ENCODE measurements at regions not wholly inside any gene's neighbourhood (a gene's known extent, or its start where the extent isn't known, plus 50 kb on each side); places are given as distances from the start of the nearest gene placed in this dataset.
"Not testable (repeated sequence)": the region's sequence is repeated elsewhere in the genome, so short reads cannot be mapped to it uniquely, and the experiment has no call there.

DNA sequence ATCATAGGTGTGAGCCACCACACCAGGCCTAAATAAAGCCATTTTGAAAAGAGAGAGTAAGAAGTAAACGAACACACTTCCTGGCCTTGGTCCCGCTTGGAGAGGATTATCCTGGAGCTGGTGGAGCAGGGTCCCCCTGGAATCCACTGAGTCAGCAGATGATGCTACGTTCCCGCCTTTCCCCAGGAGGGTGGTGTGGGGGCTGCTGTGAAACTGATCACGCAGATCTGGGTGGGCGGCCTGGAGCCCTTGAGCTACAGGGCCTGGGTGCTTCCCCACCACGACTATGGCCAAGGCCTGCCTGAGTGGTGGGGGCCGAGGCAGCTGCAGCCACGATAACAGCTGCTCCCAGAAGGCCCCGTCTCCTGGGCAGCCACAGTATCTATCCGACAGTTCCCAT is 407.4 kb upstream of the ZNF722 start:
- TF ChIP-seq POLR2A (IDR thresholded peaks at IDR 0.05) = not testable (repeated sequence)
- TF ChIP-seq, protein P1, sequence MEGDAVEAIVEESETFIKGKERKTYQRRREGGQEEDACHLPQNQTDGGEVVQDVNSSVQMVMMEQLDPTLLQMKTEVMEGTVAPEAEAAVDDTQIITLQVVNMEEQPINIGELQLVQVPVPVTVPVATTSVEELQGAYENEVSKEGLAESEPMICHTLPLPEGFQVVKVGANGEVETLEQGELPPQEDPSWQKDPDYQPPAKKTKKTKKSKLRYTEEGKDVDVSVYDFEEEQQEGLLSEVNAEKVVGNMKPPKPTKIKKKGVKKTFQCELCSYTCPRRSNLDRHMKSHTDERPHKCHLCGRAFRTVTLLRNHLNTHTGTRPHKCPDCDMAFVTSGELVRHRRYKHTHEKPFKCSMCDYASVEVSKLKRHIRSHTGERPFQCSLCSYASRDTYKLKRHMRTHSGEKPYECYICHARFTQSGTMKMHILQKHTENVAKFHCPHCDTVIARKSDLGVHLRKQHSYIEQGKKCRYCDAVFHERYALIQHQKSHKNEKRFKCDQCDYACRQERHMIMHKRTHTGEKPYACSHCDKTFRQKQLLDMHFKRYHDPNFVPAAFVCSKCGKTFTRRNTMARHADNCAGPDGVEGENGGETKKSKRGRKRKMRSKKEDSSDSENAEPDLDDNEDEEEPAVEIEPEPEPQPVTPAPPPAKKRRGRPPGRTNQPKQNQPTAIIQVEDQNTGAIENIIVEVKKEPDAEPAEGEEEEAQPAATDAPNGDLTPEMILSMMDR (IDR thresholded peaks at IDR 0.05) = not testable (repeated sequence)
